HEK293 (cell line): ENCODE measurements at regions not wholly inside any gene's neighbourhood (a gene's known extent, or its start where the extent isn't known, plus 50 kb on each side); places are given as distances from the start of the nearest gene placed in this dataset.

Experiments
- CTCF ChIA-PET: fragments of 350-600 bp; formaldehyde crosslinking; extraction: SDS; loops from one replicate; lab custom pipeline; 2021; ENCODE audit warnings: antibody characterized with exemption; lab: Yijun Ruan, JAX
- POLR2A ChIA-PET: fragments of 300-600 bp; formaldehyde crosslinking; extraction: SDS; loops from one replicate; lab custom pipeline; 2020; ENCODE audit warnings: antibody characterized with exemption, inconsistent platforms; lab: Yijun Ruan, JAX
- H3K27ac ChIP-seq: fragments of 200-500 bp; sonication (Bioruptor generic); 2 replicates; pipeline ENCODE4 v1.5.1; 2014; ENCODE audit warnings: low read depth, low read length, control low read depth, inconsistent platforms; ENCODE audit errors: extremely low read depth
- H3K36me3 ChIP-seq, 2 experiments: fragments of 200-500 bp in 1 of 2; sonication (Bioruptor generic) in 1 of 2; 1 replicate in 1 of 2; 2 replicates in 1 of 2; pipeline ENCODE4 v1.5.1; 2014 to 2017; ENCODE audit warnings: inconsistent platforms in 2 of 2, low read length in 2 of 2; ENCODE audit not compliant: control insufficient read depth in 2 of 2, insufficient read depth in 1 of 2
- H3K4me1 ChIP-seq: fragments of 200-500 bp; sonication (Bioruptor generic); 2 replicates; pipeline ENCODE4 v1.5.1; 2014; ENCODE audit warnings: mild to moderate bottlenecking, low read length, inconsistent platforms; ENCODE audit not compliant: control insufficient read depth, insufficient read depth
- H3K4me3 ChIP-seq: 2 replicates; pipeline ENCODE4 v1.5.1; 2011; ENCODE audit warnings: low read depth, mild to moderate bottlenecking, control low read depth, low read length, moderate library complexity
- H3K9me3 ChIP-seq: fragments of 200-500 bp; sonication (Bioruptor generic); 2 replicates; pipeline ENCODE4 v1.5.1; 2014; ENCODE audit warnings: low read depth, low read length, inconsistent platforms; ENCODE audit not compliant: control insufficient read depth, insufficient read depth
- GLI2 ChIP-seq: fragments of 450-650 bp; formaldehyde crosslinking; IDR thresholded peaks from 2 replicates; pipeline ENCODE4; 2017; ENCODE audit warnings: missing biosample characterization, missing genetic modification characterization, low read depth, borderline replicate concordance
- HOXA7 ChIP-seq: sonication (generic); formaldehyde crosslinking; IDR thresholded peaks from 2 replicates; pipeline ENCODE4 v1.8.1; 2022; ENCODE audit warnings: missing genetic modification reagents, borderline replicate concordance
- IKZF3 ChIP-seq: fragments of 450-650 bp; IDR thresholded peaks from 2 replicates; pipeline ENCODE4 v1.5.0; 2018; ENCODE audit warnings: missing biosample characterization, mild to moderate bottlenecking, missing genetic modification characterization, moderate library complexity
- INSM2 ChIP-seq: fragments of 450-650 bp; formaldehyde crosslinking; IDR thresholded peaks from 2 replicates; pipeline ENCODE4 v1.5.1; 2016; ENCODE audit warnings: missing biosample characterization, missing genetic modification characterization
- KLF7 ChIP-seq: fragments of 450-650 bp; formaldehyde crosslinking; IDR thresholded peaks from 2 replicates; pipeline ENCODE4 v1.5.1; 2016; ENCODE audit warnings: missing biosample characterization, missing genetic modification characterization, borderline replicate concordance
- PRDM6 ChIP-seq: fragments of 450-650 bp; formaldehyde crosslinking; IDR thresholded peaks from 2 replicates; pipeline ENCODE4 v1.5.1; 2017; ENCODE audit warnings: missing biosample characterization, missing genetic modification characterization
- SETDB1 ChIP-seq: IDR thresholded peaks from one replicate; pipeline ENCODE4 v1.6.1; 2017; ENCODE audit warnings: mild to moderate bottlenecking, low read length, moderate library complexity, mixed read lengths; ENCODE audit not compliant: insufficient read length
- ZBTB26 ChIP-seq: fragments of 450-650 bp; formaldehyde crosslinking; optimal IDR thresholded peaks from 2 replicates; pipeline ENCODE3; 2016; ENCODE audit warnings: missing biosample characterization, mild to moderate bottlenecking, missing genetic modification characterization
- ZNF148 ChIP-seq: fragments of 450-650 bp; formaldehyde crosslinking; IDR thresholded peaks from 2 replicates; pipeline ENCODE4 v1.5.0; 2017; ENCODE audit warnings: missing biosample characterization, missing genetic modification characterization, borderline replicate concordance
- ZNF174 ChIP-seq: fragments of 450-650 bp; formaldehyde crosslinking; IDR thresholded peaks from 2 replicates; pipeline ENCODE4 v1.5.0; 2017; ENCODE audit warnings: missing biosample characterization, mild to moderate bottlenecking, missing genetic modification characterization
- ZNF362 ChIP-seq: fragments of 450-650 bp; formaldehyde crosslinking; IDR thresholded peaks from 2 replicates; pipeline ENCODE4 v1.5.1; 2016; ENCODE audit warnings: missing biosample characterization, missing genetic modification characterization
- ZNF398 ChIP-seq: fragments of 450-650 bp; formaldehyde crosslinking; IDR thresholded peaks from 2 replicates; pipeline ENCODE4 v1.5.1; 2017; ENCODE audit warnings: missing biosample characterization, missing genetic modification characterization
- ZNF416 ChIP-seq: fragments of 450-650 bp; formaldehyde crosslinking; IDR thresholded peaks from 2 replicates; pipeline ENCODE4 v1.5.1; 2016; ENCODE audit warnings: missing biosample characterization, missing genetic modification characterization
- ZNF433 ChIP-seq: fragments of 450-650 bp; formaldehyde crosslinking; IDR thresholded peaks from 2 replicates; pipeline ENCODE4 v1.5.1; 2016; ENCODE audit warnings: missing biosample characterization, missing genetic modification characterization, low read depth
- ZNF555 ChIP-seq: fragments of 450-650 bp; formaldehyde crosslinking; conservative IDR thresholded peaks from 2 replicates; pipeline ENCODE4 v1.5.1; 2017; ENCODE audit warnings: missing biosample characterization, mild to moderate bottlenecking, missing genetic modification characterization, inconsistent platforms
- ZNF560 ChIP-seq: fragments of 450-650 bp; formaldehyde crosslinking; IDR thresholded peaks from 2 replicates; pipeline ENCODE4 v1.5.1; 2017; ENCODE audit warnings: missing biosample characterization, missing genetic modification characterization, borderline replicate concordance
- ZNF624 ChIP-seq: fragments of 450-650 bp; formaldehyde crosslinking; IDR thresholded peaks from 2 replicates; pipeline ENCODE4 v1.5.1; 2017; ENCODE audit warnings: missing biosample characterization, missing genetic modification characterization
- ZNF626 ChIP-seq: fragments of 450-650 bp; sonication (Bioruptor Pico); formaldehyde crosslinking; IDR thresholded peaks from 2 replicates; pipeline ENCODE4 v1.5.1; 2018; ENCODE audit warnings: missing biosample characterization, missing genetic modification characterization, inconsistent platforms
- ZNF660 ChIP-seq: fragments of 450-650 bp; IDR thresholded peaks from 2 replicates; pipeline ENCODE4 v1.5.1; 2018; ENCODE audit warnings: missing biosample characterization, mild to moderate bottlenecking, missing genetic modification characterization
- ZNF830 ChIP-seq: fragments of 450-650 bp; IDR thresholded peaks from 2 replicates; pipeline ENCODE4 v1.5.0; 2018; ENCODE audit warnings: missing biosample characterization, missing genetic modification characterization, low read depth, mild to moderate bottlenecking, moderate library complexity

GRCh38 chr3:157614896-157615295 is 111.7 kb upstream of the VEPH1 start:
- no peaks in the 10 kb centered on the region for H3K4me1 ChIP-seq
- no peaks in the 10 kb centered on the region for H3K9me3 ChIP-seq
- CTCF ChIA-PET, result no interaction called here
- no peak overlapping the region for H3K4me3 ChIP-seq
- no peak overlapping the region for H3K27ac ChIP-seq
- no peaks in the 10 kb centered on the region for H3K36me3 ChIP-seq
- POLR2A ChIA-PET, result no interaction called here
- TF ChIP-seq ZNF626, result no peak
- no peak for TF ChIP-seq ZNF433
- TF ChIP-seq SETDB1, result no peak
- no peak for TF ChIP-seq HOXA7
- no peak for TF ChIP-seq ZNF416 (tag by site-specific recombination)
- TF ChIP-seq ZNF560 (tag by site-specific recombination), result no peak

GRCh38 chr3:157611536-157612076 is 108.4 kb upstream of the VEPH1 start:
- Histone ChIP-seq H3K4me1 (no peaks in the 10 kb centered on the region), H3K27ac (no peak overlapping the region), H3K9me3 (no peaks in the 10 kb centered on the region), H3K36me3 (no peaks in the 10 kb centered on the region), H3K4me3 (no peak overlapping the region)
- TF ChIP-seq ZNF830 (tag by site-specific recombination) (no peak), PRDM6 (tag by site-specific recombination) (no peak), ZNF624 (no peak), GLI2 (tag by site-specific recombination) (no peak), ZBTB26 (tag by site-specific recombination) (no peak), IKZF3 (tag by site-specific recombination) (no peak), ZNF362 (no peak), ZNF174 (tag by site-specific recombination) (no peak), ZNF148 (tag by site-specific recombination) (no peak), ZNF660 (tag by site-specific recombination) (no peak), ZNF555 (tag by site-specific recombination) (no peak), KLF7 (no peak), INSM2 (no peak), ZNF398 (tag by site-specific recombination) (no peak)
- TF ChIP-seq, all 188 proteins: peak for 0
- POLR2A ChIA-PET, result no interaction called here
- CTCF ChIA-PET, result no interaction called here
